K562 (cell line): ENCODE measurements at regions not wholly inside any gene's neighbourhood (a gene's known extent, or its start where the extent isn't known, plus 50 kb on each side); places are given as distances from the start of the nearest gene placed in this dataset.
A peak's percentile ranks its signal among the peaks of the same experiment; 100 is the strongest.

Source experiments
- ATAC-seq: fragments of 200-7000 bp; cut with Tn5 transposase; 3 replicates; pipeline ENCODE4 v1.9.1; 2020; ENCODE audit warnings: moderate library complexity
- BruUV-seq: library from RNA; stranded (reverse); fragments of 400-500 nt; replicated peaks from 2 replicates; lab custom pipeline; 2021; lab: Mats Ljungman, UMichigan
- CTCF ChIA-PET: fragments of 300-600 bp; formaldehyde crosslinking; extraction: SDS; loops from one replicate; lab custom pipeline; 2021; ENCODE audit warnings: low intra/inter-chr PET ratio; lab: Yijun Ruan, JAX
- POLR2A ChIA-PET: fragments of 300-600, 350-650 bp; sonication (Branson Sonifier 250); formaldehyde crosslinking; extraction: SDS; loops from one replicate; lab custom pipeline; 2021; ENCODE audit warnings: antibody characterized with exemption, inconsistent platforms; lab: Yijun Ruan, JAX
- DNase-seq, 4 experiments: peaks; one replicate each; pipeline versions ENCODE4 v3.0.0 to v3.0.0-alpha.2; 2011 to 2018; ENCODE audit warnings: low spot score in 3 of 4, mixed read lengths in 3 of 4; ENCODE audit errors: extremely low read depth in 1 of 4
- FAIRE-seq: peaks from 2 replicates; lab custom pipeline; 2011; peaks lifted over from hg19 to GRCh38; lab: Jason Lieb, UNC
- H2AFZ ChIP-seq: 2 replicates; pipeline ENCODE4 v1.6.0; 2011; ENCODE audit warnings: low read depth, low read length, control low read depth, inconsistent platforms
- H3K27ac ChIP-seq: fragments of 200-600 bp; 3 replicates; pipeline ENCODE4 v1.8.0; 2011; ENCODE audit warnings: low read depth, mild to moderate bottlenecking, control low read depth, inconsistent platforms, low read length, moderate library complexity, mixed read lengths; ENCODE audit errors: extremely low read depth
- H3K27me3 ChIP-seq, 2 experiments: fragments of 300-600 bp in 1 of 2; 2 replicates in 1 of 2; 3 replicates in 1 of 2; pipeline versions ENCODE4 v1.6.0 to v1.8.0; 2011; ENCODE audit warnings: inconsistent platforms in 2 of 2, low read length in 2 of 2, mild to moderate bottlenecking in 1 of 2, mixed read lengths in 1 of 2, moderate library complexity in 1 of 2; ENCODE audit not compliant: control insufficient read depth in 2 of 2, insufficient read depth in 2 of 2
- H3K36me3 ChIP-seq: fragments of 300-600 bp; 3 replicates; pipeline ENCODE4 v1.8.0; 2011; ENCODE audit warnings: mild to moderate bottlenecking, low read length, inconsistent platforms; ENCODE audit not compliant: control insufficient read depth, insufficient read depth
- H3K4me1 ChIP-seq, 2 experiments: fragments of 200-600 bp in 1 of 2; replicated peaks in 1 of 2; 2 replicates in 1 of 2; 3 replicates in 1 of 2; pipeline versions ENCODE4 v1.5.1 to v1.8.0; 2011; ENCODE audit warnings: inconsistent platforms in 2 of 2, low read length in 2 of 2, mild to moderate bottlenecking in 1 of 2, mixed read lengths in 1 of 2, moderate library complexity in 1 of 2; ENCODE audit not compliant: control insufficient read depth in 2 of 2, insufficient read depth in 2 of 2
- H3K4me2 ChIP-seq: 2 replicates; pipeline ENCODE4 v1.6.1; 2011; ENCODE audit warnings: low read length, control low read depth, inconsistent platforms, mixed read lengths; ENCODE audit not compliant: insufficient read depth
- H3K4me3 ChIP-seq: fragments of 200-600 bp; sonication (generic), shearing (Covaris generic); 2 replicates; pipeline ENCODE4 v1.5.1; 2016; ENCODE audit warnings: control low read depth, inconsistent platforms
- H3K79me2 ChIP-seq: fragments of 200-600 bp; 3 replicates; pipeline ENCODE4 v1.8.0; 2011; ENCODE audit warnings: low read length, inconsistent platforms; ENCODE audit not compliant: control insufficient read depth, insufficient read depth
- H3K9ac ChIP-seq, 2 experiments: 2 replicates each; pipeline versions ENCODE4 v1.6.0 to v1.6.1; 2011; ENCODE audit warnings: low read depth in 2 of 2, low read length in 2 of 2, control low read depth in 1 of 2, inconsistent platforms in 1 of 2, mild to moderate bottlenecking in 1 of 2, mixed read lengths in 1 of 2; ENCODE audit not compliant: insufficient read depth in 1 of 2
- H3K9me1 ChIP-seq: one replicate; pipeline ENCODE4 v1.6.0; 2011; ENCODE audit warnings: inconsistent platforms, mild to moderate bottlenecking, low read length, moderate library complexity; ENCODE audit not compliant: control insufficient read depth, insufficient read depth
- H3K9me3 ChIP-seq: replicated peaks from 2 replicates; pipeline ENCODE4 v1.5.1; 2011; ENCODE audit warnings: low read depth, low read length, inconsistent platforms; ENCODE audit not compliant: control insufficient read depth, insufficient read depth
- H4K20me1 ChIP-seq: replicated peaks from 2 replicates; pipeline ENCODE4 v1.6.1; 2011; ENCODE audit warnings: low read length, inconsistent platforms, mixed read lengths; ENCODE audit not compliant: control insufficient read depth, insufficient read depth
- ATF1 ChIP-seq, 2 experiments: fragments of 450-650 bp in 1 of 2; IDR thresholded peaks; 2 replicates each; pipeline ENCODE4 v1.6.1; 2016; ENCODE audit warnings: missing compliant biosample characterization in 1 of 2, missing genetic modification characterization in 1 of 2
- MXI1 ChIP-seq: IDR thresholded peaks from 2 replicates; pipeline ENCODE4 v1.6.1; 2011; ENCODE audit warnings: low read depth, mild to moderate bottlenecking, improper control_type of control experiment, low read length
- PBX2 ChIP-seq, 2 experiments: IDR thresholded peaks in 1 of 2; conservative IDR thresholded peaks in 1 of 2; 2 replicates each; pipeline ENCODE4 v1.6.1; 2016; ENCODE audit warnings: low read depth in 2 of 2, mild to moderate bottlenecking in 1 of 2, missing compliant biosample characterization in 1 of 2, missing genetic modification characterization in 1 of 2, moderate library complexity in 1 of 2
- SPI1 ChIP-seq: IDR thresholded peaks from 2 replicates; pipeline ENCODE4 v1.6.1; 2011; ENCODE audit warnings: low read depth, low read length, control low read depth, borderline replicate concordance
- WGBS: fragments of 100-300 bp; shearing (Covaris generic); methylation state at CpG from one replicate; pipeline ENCODE4 v1.1.6; 2016; ENCODE audit warnings: low coverage, mixed read lengths; ENCODE audit not compliant: insufficient coverage; ENCODE audit errors: missing lambda C conversion rate; 5-methylcytosine and 5-hydroxymethylcytosine counted together
- in situ Hi-C: fragments of 300-500 bp; cut with MboI; formaldehyde crosslinking; loops from 4 replicates; pipeline ENCODE4 v1.15.0; 2018; ENCODE audit warnings: inconsistent platforms, mixed read lengths
- intact Hi-C: fragments of 100-400 bp; cut with micrococcal nuclease; formaldehyde crosslinking; loops from 2 replicates; pipeline ENCODE4 v1.14.2; 2022

GRCh38 chr5:9972059-9972458, 277.6 kb downstream of the ATPSCKMT start:
- Histone ChIP-seq H3K9me3 (no peaks in the 10 kb centered on the region), H3K36me3 (no peaks in the 10 kb centered on the region), H3K4me2 (no peak overlapping the region), H2AFZ (no peak overlapping the region), H3K9me1 (no peaks in the 10 kb centered on the region), H3K9ac (no peak overlapping the region), H3K4me1 (no peaks in the 10 kb centered on the region), H4K20me1 (no peaks in the 10 kb centered on the region), H3K4me3 (no peak overlapping the region), H3K79me2 (no peaks in the 10 kb centered on the region), H3K27me3 (no peaks in the 10 kb centered on the region), H3K27ac (no peak overlapping the region)
- ATAC-seq (no peak), DNase-seq (no peak), FAIRE-seq (no peak)
- ChIA-PET CTCF (no interaction called here), POLR2A (no interaction called here)
- in situ Hi-C loops (no loop called here), intact Hi-C loops (no loop called here)
- no TSS peak for BruUV-seq
- WGBS, result 0% methylated on average over 3 of the region's 3 CpGs
- TF ChIP-seq SPI1 (no peak), MXI1 (no peak)

- Histone ChIP-seq H3K4me2 (no peak overlapping the region), H3K9me3 (no peaks in the 10 kb centered on the region), H4K20me1 (no peaks in the 10 kb centered on the region), H3K9ac (no peak overlapping the region), H3K27me3 (no peaks in the 10 kb centered on the region), H3K36me3 (no peaks in the 10 kb centered on the region), H3K9me1 (no peaks in the 10 kb centered on the region), H3K27ac (no peak overlapping the region), H3K79me2 (no peaks in the 10 kb centered on the region), H2AFZ (no peak overlapping the region), H3K4me1 (no peaks in the 10 kb centered on the region), H3K4me3 (no peak overlapping the region)
- in situ Hi-C loops (no loop called here), intact Hi-C loops (no loop called here)
- FAIRE-seq (no peak), DNase-seq (no peak), ATAC-seq (no peak)
- BruUV-seq, result no TSS peak
- POLR2A ChIA-PET, result no interaction called here
- WGBS, result 1% methylated on average over 6 of the region's 6 CpGs
- TF ChIP-seq PBX2 (CRISPR knock-in tag; IDR thresholded peaks at IDR 0.05; ENCODE audit: low read depth) (no peak), PBX2 (tag; conservative IDR thresholded peaks at IDR 0.05; ENCODE audit: low read depth) (peak; percentile 42), ATF1 (CRISPR knock-in tag; IDR thresholded peaks at IDR 0.05) (no peak), ATF1 (tag; IDR thresholded peaks at IDR 0.05) (no peak)
- CTCF ChIA-PET, result no interaction called here
Measured at GRCh38 chr5:9971301-9971700, 278.4 kb downstream of the ATPSCKMT start.
